B cell (primary cell): ENCODE measurements at regions not wholly inside any gene's neighbourhood (a gene's known extent, or its start where the extent isn't known, plus 50 kb on each side); places are given as distances from the start of the nearest gene placed in this dataset.

ENCODE experiments used
- ATAC-seq: fragments of 200-7000 bp; cut with Tn5 transposase; one replicate; pipeline ENCODE4 v1.10.0; 2021; ENCODE audit warnings: low read depth, mild to moderate bottlenecking, moderate number of reproducible peaks, moderate library complexity
- CTCF ChIA-PET: fragments of 350-600 bp; sonication (Branson Sonifier 250); formaldehyde crosslinking; loops from one replicate; lab custom pipeline; 2021; ENCODE audit warnings: antibody characterized with exemption, inconsistent platforms; lab: Charles Lee
- POLR2A ChIA-PET: fragments of 350-600 bp; sonication (Branson Sonifier 250); formaldehyde crosslinking; loops from one replicate; lab custom pipeline; 2021; ENCODE audit warnings: antibody characterized with exemption; lab: Charles Lee
- DNase-seq: peaks from one replicate; pipeline ENCODE4 v3.0.0; 2013
- H2AFZ ChIP-seq: 2 replicates; pipeline ENCODE4 v1.6.1; 2012; ENCODE audit warnings: mild to moderate bottlenecking, low read depth, low read length; ENCODE audit not compliant: insufficient read depth, poor library complexity, severe bottlenecking
- H3K27ac ChIP-seq, 2 donors: 1 replicate in 1 of 2; 2 replicates in 1 of 2; pipeline ENCODE4 v1.5.1; 2012 to 2013; ENCODE audit warnings: low read length in 2 of 2, mild to moderate bottlenecking in 2 of 2, moderate library complexity in 1 of 2
- H3K27me3 ChIP-seq, 4 experiments: fragments of 200-600 bp in 1 of 4; sonication (generic) in 1 of 4; replicated peaks in 1 of 4; 1 replicate in 2 of 4; 2 replicates in 2 of 4; pipeline versions ENCODE4 v1.6.1 to v1.7.0; 2013 to 2016; ENCODE audit warnings: low read length in 3 of 4, mild to moderate bottlenecking in 2 of 4, mixed read lengths in 1 of 4, moderate library complexity in 1 of 4; ENCODE audit not compliant: insufficient read depth in 4 of 4, control insufficient read depth in 3 of 4; ENCODE audit errors: control extremely low read depth in 1 of 4
- H3K36me3 ChIP-seq, 2 experiments: replicated peaks in 1 of 2; 1 replicate in 1 of 2; 2 replicates in 1 of 2; pipeline versions ENCODE4 v1.6.1 to v1.7.1; 2013; ENCODE audit warnings: low read length in 1 of 2; ENCODE audit not compliant: insufficient read depth in 2 of 2, control insufficient read depth in 1 of 2; ENCODE audit errors: control extremely low read depth in 1 of 2, extremely low read depth in 1 of 2
- H3K4me1 ChIP-seq, 2 donors: fragments of 200-600 bp in 1 of 2; sonication (generic) in 1 of 2; 1 replicate in 1 of 2; 2 replicates in 1 of 2; pipeline versions ENCODE4 v1.5.1 to v1.6.1; 2013 to 2017; ENCODE audit warnings: low read length in 2 of 2; ENCODE audit not compliant: control insufficient read depth in 2 of 2, insufficient read depth in 2 of 2
- H3K4me2 ChIP-seq: replicated peaks from 2 replicates; pipeline ENCODE3; 2012; ENCODE audit warnings: mild to moderate bottlenecking, low read depth, low read length; ENCODE audit not compliant: poor library complexity, severe bottlenecking
- H3K4me3 ChIP-seq, 5 experiments: fragments of 200-600 bp in 1 of 5; sonication (generic) in 1 of 5; 1 replicate in 3 of 5; 2 replicates in 2 of 5; pipeline versions ENCODE4 v1.5.1 to v1.7.0; 2011 to 2016; ENCODE audit warnings: low read length in 4 of 5, mild to moderate bottlenecking in 4 of 5, low read depth in 2 of 5, control low read depth in 1 of 5, moderate library complexity in 1 of 5; ENCODE audit not compliant: insufficient read depth in 1 of 5; ENCODE audit errors: control extremely low read depth in 1 of 5, extremely low read depth in 1 of 5
- H3K79me2 ChIP-seq: fragments of 200-600 bp; sonication (generic); one replicate; pipeline ENCODE4 v1.6.0; 2016; ENCODE audit warnings: low read length; ENCODE audit not compliant: control insufficient read depth, insufficient read depth
- H3K9ac ChIP-seq: fragments of 200-600 bp; sonication (generic); 2 replicates; pipeline ENCODE4 v1.6.1; 2017; ENCODE audit warnings: mild to moderate bottlenecking, low read length, moderate library complexity
- H3K9me3 ChIP-seq, 3 donors: one replicate each; pipeline versions ENCODE4 v1.6.1 to v1.7.1; 2013; ENCODE audit warnings: low read length in 2 of 3; ENCODE audit not compliant: control insufficient read depth in 2 of 3, insufficient read depth in 1 of 3; ENCODE audit errors: control extremely low read depth in 1 of 3
- H4K20me1 ChIP-seq: 2 replicates; pipeline ENCODE4 v1.6.0; 2012; ENCODE audit warnings: mild to moderate bottlenecking, low read length; ENCODE audit not compliant: insufficient read depth, control insufficient read depth, poor library complexity, severe bottlenecking
- H3K27ac Mint-ChIP-seq: one replicate; pipeline ENCODE4 v1.8.0; 2021; ENCODE audit warnings: mixed read lengths
- H3K27me3 Mint-ChIP-seq: one replicate; pipeline ENCODE4 v1.8.0; 2021; ENCODE audit warnings: mixed read lengths
- H3K4me1 Mint-ChIP-seq: one replicate; pipeline ENCODE4 v1.8.0; 2021; ENCODE audit warnings: mixed read lengths
- H3K4me3 Mint-ChIP-seq: one replicate; pipeline ENCODE4 v1.8.0; 2021; ENCODE audit warnings: mixed read lengths
- H3K9me3 Mint-ChIP-seq: one replicate; pipeline ENCODE4 v1.8.0; 2022; ENCODE audit warnings: mixed read lengths; ENCODE audit not compliant: insufficient read depth
- CTCF ChIP-seq: fragments of 200-600 bp; IDR thresholded peaks from one replicate; pipeline ENCODE4 v1.8.0; 2022; ENCODE audit warnings: antibody characterized with exemption, mild to moderate bottlenecking
- EZH2 ChIP-seq: IDR thresholded peaks from 2 replicates; pipeline ENCODE4 v1.6.1; 2012; ENCODE audit warnings: borderline replicate concordance, low read depth, mild to moderate bottlenecking, moderate library complexity, low read length; ENCODE audit not compliant: insufficient read depth, poor library complexity, severe bottlenecking
- WGBS: methylation state at CpG from one replicate; pipeline ENCODE4 v1.1.5; 2013; ENCODE audit warnings: missing lambda C conversion rate; ENCODE audit not compliant: insufficient coverage; 5-methylcytosine and 5-hydroxymethylcytosine counted together
- intact Hi-C: fragments of 100-400 bp; cut with micrococcal nuclease; formaldehyde crosslinking; loops from one replicate; pipeline ENCODE4 v1.10.0; 2022

GRCh38 chr11:113531575-113532451, 56.6 kb upstream of the DRD2 start:
- H3K4me1 Mint-ChIP-seq: no peaks in the 10 kb centered on the region
- no peak overlapping the region for H3K4me3 Mint-ChIP-seq
- Histone ChIP-seq H2AFZ (no peak overlapping the region), H3K4me2 (no peak overlapping the region), H3K79me2 (no peaks in the 10 kb centered on the region), H3K36me3 (no peaks in the 10 kb centered on the region), H3K4me1 (no peaks in the 10 kb centered on the region), H3K9me3 (no peaks in the 10 kb centered on the region), H3K27me3 (peaks cover 0 to 7% (median 0%) of the 10 kb centered on the region in 4 experiments), H4K20me1 (no peaks in the 10 kb centered on the region), H3K27ac (no peak overlapping the region), H3K9ac (no peak overlapping the region), H3K4me3 (no peak overlapping the region)
- peaks cover 28% of the 10 kb centered on the region for H3K27me3 Mint-ChIP-seq
- no peak for ATAC-seq
- ChIA-PET CTCF (interaction anchor here (1.1 to 6.4 kb wide), 8 partner anchors 10 to 1312 kb away, joined by 3 to 80 read pairs (median 6); no protein-coding TSS in a partner anchor), POLR2A (no interaction called here)
- intact Hi-C loops: no loop called here
- H3K27ac Mint-ChIP-seq: no peak overlapping the region
- DNase-seq: no peak
- 73% methylated on average over 6 of the region's 8 CpGs for WGBS
- no peaks in the 10 kb centered on the region for H3K9me3 Mint-ChIP-seq
- TF ChIP-seq CTCF (no peak), EZH2 (no peak)

GRCh38 chr11:113531083-113531482, 55.9 kb upstream of the DRD2 start:
- no peak for TF ChIP-seq CTCF
- no peak for TF ChIP-seq EZH2
- Histone ChIP-seq H2AFZ (no peak overlapping the region), H3K79me2 (no peaks in the 10 kb centered on the region), H3K4me1 (no peaks in the 10 kb centered on the region), H4K20me1 (no peaks in the 10 kb centered on the region), H3K9ac (no peak overlapping the region), H3K4me2 (no peak overlapping the region), H3K27ac (no peak overlapping the region), H3K27me3 (peaks cover 0 to 7% (median 0%) of the 10 kb centered on the region in 4 experiments), H3K9me3 (no peaks in the 10 kb centered on the region), H3K36me3 (no peaks in the 10 kb centered on the region), H3K4me3 (no peak overlapping the region)
- ChIA-PET POLR2A (no interaction called here), CTCF (interaction anchor here (1.2 to 6.4 kb wide), 8 partner anchors 9 to 1311 kb away, joined by 3 to 80 read pairs (median 6); no protein-coding TSS in a partner anchor)
- Mint-ChIP-seq H3K4me1 (no peaks in the 10 kb centered on the region), H3K27ac (no peak overlapping the region), H3K9me3 (no peaks in the 10 kb centered on the region), H3K4me3 (no peak overlapping the region), H3K27me3 (peaks cover 28% of the 10 kb centered on the region)
- WGBS: 85% methylated on average over 2 of the region's 3 CpGs
- DNase-seq (no peak), ATAC-seq (no peak)
- intact Hi-C loops: no loop called here
